Stimulated activated CD8-positive, alpha-beta memory T cell treated with anti-CD3 and anti-CD28 coated beads, Interleukin-7, amount 100 ng/mL, for 4 hours (primary cell): ENCODE measurements at regions not wholly inside any gene's neighbourhood (a gene's known extent, or its start where the extent isn't known, plus 50 kb on each side); places are given as distances from the start of the nearest gene placed in this dataset.
"Not testable (repeated sequence)": the region's sequence is repeated elsewhere in the genome, so short reads cannot be mapped to it uniquely, and the experiment has no call there.

Source experiments
- DNase-seq, 2 donors: peaks; one replicate each; pipeline ENCODE4 v3.0.0-alpha.2; 2020; ENCODE audit warnings: low read depth in 2 of 2

DNA sequence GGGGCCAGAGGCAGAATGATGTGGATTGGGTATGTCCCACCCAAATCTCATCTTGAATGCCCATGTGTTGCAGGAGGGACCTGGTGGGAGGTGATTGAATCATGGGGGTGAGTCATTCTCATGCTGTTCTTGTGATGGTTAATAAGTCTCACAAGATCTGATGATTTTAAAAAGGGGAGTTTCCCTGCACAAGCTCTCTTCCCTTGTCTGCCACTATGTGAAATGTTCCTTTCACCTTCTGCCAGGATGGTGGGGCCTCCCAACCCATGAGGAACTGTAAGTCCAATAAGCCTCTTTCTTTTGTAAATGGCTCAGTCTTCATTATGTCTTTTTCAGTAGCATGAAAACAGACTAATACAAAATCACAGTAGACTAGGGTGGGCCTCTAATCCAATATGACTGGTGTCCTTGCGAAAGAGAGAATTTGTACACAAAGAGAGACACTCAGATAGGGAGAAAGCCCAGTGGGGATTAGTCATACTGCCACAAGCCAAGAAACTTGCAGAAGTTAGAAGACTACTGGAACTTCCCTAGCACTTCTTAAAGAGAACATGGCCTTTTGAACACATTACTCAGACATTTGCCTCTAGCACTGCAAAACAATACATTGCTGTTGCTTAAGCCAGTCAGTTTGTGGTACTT, 68.4 kb downstream of the ANXA1 start:
- DNase-seq = no peak

DNA sequence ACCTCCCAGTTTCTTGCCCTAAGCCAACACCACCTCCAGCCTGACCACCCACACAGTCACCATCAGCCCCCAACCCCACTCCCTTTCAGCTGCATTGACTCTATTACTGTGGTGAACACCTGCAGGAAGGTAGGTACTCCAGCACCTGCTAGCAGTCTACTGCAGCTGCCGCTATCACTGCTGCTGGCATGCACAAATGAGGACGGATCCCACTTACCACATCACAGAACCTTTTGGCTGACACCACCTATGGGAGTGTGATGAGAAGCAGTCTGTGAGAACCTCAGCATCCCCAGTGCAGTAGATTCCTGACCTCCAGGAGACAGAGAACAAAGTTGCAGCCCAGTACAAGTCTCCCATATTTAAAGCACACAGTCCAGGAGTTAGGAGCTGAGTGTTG, 71.9 kb downstream of the ANXA1 start:
- DNase-seq = no peak

DNA sequence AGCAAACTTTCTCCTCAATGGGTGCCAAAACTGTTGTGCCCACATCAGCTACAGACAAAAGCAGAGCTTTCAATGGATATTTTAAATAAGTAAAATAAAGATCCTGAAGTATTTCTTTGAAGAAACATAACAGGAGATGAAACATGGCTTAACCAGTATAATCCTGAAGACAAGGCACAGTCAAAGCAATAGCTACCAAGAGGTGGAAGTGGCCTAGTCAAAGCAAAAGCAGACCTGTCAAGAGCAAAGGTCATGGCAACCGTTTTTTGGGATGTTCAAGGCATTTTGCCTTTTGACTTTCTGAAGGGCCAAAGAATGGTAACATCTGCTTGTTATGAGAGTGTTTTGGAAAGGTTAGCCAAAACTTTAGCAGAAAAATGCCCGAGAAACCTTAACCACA, 77.9 kb downstream of the ANXA1 start:
- no peak for DNase-seq

DNA sequence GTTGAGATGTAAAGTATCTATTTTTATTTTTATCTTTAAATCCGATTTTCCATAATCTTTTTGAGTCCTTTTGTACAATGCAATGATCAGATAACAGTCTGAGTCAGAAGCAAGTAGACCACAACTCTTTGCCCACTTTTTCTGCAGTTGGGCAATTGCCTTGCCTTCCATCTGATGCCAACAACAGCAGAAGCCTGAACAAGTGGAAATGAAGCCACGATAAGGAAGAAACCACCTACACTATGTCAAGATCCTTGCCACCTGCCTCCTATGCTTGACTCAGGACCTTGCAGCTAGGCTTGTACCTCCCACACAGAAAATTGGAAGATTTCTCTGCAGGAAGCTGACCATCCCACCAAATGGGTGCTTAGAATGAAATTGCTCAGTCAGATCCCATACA, 78.6 kb downstream of the ANXA1 start:
- DNase-seq = no peak

DNA sequence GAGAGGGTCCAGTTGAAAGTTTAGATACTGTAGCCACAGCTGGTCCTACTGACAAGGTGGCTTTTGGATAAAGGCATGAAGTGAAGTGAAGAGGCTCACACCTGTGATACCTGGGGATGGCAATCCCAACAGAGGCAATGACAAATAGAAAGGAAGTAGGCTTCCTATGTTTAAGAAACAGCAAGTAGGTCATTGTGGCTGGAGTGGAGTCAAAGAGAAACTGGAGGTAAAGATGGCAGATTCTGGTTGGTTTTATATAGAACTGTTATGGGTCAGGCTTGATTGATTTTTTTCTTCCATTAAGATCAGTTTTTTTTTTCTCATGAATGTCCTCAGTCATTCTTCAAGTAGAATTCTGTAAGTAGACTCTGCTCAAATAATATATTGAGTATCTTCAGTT, 79.5 kb downstream of the ANXA1 start:
- DNase-seq = no peak

DNA sequence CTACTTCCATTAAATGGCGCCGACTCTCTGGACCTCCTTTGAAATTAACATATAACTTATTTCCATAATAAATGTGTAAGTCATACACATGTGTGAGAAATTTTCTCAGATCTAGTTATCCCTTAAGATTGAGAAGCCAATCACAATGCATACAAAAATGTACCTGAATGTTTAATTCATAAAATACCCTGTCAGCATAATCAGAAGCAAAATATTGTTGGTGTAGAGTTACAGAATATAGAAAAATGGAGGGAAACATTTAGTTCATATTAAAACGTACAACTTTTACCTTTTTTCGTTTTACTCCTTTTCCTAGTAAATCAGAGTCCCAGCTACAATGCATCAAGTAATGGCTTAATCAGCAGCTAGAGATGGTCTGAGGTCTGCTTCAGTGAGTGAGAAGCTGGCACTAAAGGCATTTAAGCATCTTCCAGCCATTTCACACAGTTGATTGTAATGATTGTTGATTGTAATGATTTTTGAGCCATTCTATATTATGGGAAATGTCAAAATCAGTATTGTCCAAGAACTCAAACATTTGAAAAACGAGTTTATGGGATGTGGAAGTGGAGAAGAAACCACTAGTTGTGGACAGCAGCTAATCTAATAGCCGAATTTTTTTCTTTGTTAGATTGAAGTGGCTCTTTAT, 81.8 kb downstream of the ANXA1 start:
- DNase-seq = no peak

DNA sequence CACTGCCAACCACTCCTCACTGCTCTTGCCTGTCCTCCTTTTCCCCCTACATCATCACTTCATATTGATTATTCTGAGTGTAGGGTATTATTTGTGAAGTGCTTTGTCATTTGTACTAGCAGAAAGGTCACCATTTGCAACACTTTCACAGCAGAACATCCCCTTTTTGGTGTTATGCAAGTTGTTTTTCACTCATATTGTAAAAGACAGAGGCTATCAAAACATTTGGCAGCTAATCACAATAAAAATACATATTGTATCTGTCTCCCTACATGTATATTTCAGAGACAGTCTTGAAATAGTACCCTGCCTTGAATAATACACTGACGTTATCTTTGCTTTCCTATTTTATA, 82.3 kb downstream of the ANXA1 start:
- no peak for DNase-seq

DNA sequence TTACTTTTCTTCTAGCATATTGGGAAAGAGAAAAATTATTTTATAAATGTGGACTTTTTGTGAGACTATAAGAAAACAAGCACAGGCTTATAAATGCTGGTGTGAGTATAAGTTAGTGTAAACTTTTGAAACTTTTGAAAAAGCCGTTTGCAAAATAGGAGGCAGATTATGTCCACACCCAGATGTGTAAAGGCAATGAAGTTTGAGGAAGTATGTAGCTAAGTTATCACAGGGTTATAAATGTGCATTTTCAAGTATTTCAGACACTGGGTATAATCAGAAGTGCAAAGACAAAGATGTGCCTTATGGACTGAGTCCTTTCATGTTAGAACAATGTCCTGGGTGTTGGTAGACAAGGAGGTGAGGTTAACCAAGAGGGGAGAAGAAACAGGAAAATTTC, 85.5 kb downstream of the ANXA1 start:
- no peak for DNase-seq

DNA sequence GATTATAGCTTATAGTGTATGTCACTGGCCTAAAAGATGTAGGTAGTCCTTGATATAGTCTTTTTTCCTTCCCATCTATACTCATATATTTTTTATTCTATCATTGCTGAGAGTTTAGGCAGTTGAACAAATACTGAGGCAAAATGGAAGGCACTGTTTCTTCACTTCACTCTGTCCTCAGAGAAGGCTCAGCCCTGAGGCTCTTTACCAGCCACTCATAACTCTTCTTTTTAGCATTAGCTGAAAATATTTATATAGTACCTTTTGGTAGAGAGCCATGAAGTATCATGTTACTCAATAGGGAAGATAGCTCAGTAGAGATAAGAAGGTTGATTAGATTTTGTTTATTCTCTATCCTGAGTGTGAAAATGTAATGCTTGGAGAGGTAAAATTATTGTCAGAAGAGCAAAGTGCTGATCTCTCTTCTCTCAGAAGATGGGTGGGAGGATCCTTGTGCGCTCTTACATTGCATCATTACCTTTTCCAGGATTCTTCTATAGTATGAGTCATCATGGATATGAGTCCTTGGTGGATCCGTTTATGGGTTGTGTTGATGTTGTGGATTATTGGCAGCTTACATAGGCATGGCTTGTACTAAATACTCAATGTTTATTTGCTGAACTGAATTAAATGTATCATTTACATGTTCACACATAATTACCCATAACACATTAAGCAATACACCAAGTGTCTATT, 88.1 kb downstream of the ANXA1 start:
- no peak for DNase-seq

DNA sequence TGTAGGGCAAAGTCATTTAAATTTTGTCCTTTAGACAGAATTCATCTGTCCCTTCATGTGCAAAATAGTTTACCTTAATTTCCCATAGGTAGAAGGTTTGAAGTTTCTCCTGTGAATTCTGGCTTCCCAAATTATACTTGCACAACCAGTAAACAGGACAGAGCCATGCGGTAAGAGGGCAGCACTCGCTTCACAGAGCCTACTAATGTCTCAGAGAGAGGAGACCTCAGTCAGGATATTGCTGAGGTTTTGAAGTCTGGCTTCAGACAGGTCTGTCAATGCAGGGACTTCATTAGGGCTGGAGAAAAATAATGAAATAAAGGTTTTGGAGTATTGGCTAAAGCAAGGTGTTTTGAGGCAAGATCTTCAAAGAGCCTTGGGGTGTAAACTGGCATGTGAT, 91.4 kb downstream of the ANXA1 start:
- DNase-seq = no peak

DNA sequence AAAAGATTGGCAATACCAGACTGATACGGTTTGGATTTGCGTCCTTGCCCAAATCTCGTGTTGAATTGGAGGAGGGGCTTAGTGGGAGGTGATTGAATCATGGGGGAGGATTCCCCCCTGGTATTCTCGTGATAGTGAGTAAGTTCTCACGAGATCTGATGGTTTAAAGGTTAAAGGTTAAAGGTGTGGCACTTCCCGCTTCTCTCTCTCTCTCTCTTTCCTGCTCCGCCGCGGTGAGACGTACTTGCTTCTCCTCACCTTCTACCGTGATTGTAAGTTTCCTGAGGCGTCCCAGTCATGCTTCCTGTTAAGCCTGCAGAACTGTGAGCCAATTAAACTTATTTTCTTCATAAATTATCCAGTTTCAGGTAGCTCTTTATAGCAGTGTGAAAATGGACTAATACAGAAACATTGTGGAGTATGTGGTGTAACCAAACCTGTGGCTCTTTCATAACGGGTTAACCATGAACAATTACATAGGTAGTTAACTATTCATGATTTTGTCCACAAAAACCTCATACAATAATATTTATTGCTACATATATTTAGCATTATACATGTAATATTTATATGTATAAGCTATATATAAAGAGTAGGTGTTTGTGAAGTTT, 107.5 kb downstream of the ANXA1 start:
- DNase-seq = no peak

DNA sequence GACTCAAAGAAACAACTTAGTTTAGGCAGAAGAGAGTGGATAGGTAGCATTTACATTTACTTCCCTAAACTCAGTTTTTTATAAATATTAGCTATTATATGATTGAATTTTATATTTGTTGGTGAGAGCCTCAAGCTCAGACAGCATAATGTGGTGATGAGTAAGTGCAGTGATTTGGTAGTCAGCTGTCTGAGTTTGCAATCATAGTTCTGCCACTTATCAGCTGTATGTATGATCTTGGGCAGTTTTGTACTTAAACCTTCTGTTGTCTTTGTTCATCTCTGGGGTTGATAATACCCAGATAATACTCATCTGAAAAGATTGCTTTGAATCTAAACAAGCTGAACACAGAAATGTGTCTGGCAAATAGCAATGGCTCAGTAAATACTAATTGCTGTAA, 108.8 kb downstream of the ANXA1 start:
- no peak for DNase-seq

DNA sequence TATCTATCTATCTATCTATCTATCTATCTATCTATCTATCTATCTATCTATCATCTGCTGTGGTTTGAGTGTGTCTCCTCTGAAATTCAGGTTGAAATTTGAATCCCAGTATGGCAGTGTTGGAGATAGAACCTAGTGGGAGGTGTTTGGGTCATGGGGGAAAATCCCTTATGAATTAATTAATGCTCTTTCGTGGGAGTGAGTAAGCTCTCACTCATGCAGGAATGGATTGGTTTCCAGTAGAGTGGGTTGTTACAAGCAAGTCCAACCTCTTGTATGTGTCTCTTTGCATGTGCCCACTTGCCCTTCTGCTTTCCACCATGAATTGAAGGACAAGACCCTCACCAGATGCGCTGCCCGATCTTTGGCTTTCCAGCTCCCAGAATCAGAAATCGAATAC, 113.0 kb downstream of the ANXA1 start:
- DNase-seq = no peak

DNA sequence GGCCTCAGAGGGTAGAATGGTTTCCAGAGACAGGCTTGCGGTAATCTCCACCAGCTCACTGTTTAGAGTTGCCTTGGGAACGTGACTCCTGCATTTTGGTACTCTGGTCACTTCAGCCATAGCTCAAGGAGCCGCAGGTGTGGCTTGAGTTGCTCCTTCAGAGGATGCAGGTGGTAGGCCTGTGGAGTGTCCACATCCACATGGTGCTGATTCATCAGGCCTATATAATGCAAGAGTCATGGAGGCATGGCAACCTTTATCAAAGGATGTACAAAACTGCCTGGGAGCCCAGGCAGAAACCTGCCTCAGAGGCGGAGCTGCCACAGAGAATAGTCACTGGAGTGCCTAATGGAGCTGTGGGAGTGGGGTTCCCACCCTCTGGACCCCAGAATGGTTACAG, 114.2 kb downstream of the ANXA1 start:
- DNase-seq = no peak

DNA sequence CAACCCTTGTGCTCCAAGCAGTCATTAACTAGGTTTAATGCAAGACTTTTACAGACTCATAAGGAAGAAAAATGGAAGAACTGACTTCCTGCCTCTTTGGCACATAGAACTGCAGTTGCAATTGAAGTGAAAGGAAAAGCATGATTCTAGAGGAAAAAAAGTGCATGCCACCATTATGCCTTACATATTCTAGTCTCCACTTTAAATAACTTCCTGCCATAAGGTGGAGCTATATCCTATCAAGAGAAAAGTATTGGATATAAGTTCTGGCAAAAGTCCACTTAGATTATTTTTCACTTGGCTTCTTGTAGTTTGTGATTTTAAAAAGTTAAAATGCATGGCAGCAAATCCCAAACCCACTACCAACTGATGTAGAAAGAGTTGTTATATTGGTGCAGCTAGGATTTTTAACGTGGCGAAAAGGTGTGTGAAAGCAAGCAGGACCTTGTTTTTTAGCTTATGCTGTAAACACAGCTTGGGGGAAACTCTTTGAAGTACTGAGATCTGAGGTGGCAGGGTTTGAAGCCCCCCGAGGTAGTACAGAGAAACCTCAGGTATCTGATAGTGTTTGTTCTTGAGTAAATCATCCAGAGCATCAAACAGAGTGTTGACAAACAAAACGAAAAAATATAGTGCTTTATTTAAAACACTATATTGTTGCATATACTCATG, 117.9 kb downstream of the ANXA1 start:
- no peak for DNase-seq

DNA sequence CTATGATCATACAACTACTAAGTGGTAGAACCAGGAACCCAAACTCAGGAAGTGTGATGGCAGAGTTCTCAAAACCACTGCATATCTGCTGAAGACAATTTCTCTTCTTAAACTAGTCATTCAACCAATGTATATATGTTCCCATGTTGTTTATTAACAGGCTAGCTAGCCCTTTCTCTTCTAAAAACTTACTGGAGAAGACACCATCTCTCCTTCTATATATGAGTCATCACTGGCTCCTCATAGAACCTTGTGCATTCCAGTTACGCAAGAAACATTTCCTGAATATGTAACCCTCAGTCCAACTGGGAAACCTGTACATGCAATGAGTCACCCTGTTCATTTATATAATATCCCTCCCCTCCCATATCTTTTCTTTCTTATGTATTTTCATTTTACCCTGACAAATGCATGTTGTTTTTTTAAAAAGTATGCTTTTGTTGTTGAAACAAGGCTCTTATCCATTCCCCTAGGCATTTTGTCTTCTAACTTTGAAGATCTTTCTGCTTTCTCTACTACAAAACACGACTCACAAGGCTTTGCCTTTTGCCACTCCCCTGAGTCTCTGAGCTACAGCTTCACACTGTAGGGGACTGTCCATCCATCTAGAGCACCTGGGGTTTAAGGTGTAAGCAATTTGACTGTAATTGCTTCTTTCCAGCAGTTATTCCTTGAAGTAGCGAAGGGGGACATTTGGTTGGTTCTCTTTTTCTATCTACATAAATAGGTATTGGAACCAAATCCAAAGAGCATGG, 119.5 kb downstream of the ANXA1 start:
- no peak for DNase-seq

DNA sequence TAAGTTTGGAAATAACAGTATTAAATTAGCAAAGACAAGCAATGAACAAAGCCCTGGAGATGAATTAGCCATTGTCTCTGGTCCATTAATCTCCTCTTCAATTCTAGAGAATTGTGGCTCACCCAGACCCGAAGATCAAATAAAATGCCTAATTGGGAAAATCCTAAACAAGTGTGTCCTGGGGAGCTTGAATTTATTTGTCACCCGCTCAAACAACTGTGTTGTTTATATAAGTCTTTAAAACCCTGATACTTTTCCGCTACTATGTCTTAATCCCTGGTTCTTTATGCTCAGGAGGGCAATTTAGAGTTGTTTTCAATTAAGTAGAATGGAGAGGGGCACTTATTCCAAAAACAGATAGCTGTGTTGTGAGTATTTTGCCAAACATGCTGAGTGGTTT, 128.4 kb downstream of the ANXA1 start:
- DNase-seq = no peak

DNA sequence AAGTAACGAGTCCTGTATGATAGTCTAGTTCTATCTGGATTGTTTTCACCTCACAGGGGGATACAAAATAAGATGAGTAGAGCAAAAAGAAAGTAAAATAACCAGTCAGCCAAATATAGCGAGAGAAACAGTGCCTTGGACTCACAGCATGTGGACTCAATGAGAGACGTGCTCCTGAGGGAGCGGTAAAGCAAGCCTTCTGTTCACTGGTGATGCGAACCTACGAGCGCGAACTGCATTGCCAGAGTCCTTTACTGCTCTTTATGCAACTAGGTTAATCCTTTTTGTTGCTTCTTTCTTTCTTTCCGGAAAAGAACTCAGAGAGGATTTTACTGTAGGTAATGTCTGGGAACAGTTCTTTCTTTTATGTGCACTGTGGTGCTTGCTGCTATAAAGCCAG, 132.7 kb downstream of the ANXA1 start:
- DNase-seq = no peak

DNA sequence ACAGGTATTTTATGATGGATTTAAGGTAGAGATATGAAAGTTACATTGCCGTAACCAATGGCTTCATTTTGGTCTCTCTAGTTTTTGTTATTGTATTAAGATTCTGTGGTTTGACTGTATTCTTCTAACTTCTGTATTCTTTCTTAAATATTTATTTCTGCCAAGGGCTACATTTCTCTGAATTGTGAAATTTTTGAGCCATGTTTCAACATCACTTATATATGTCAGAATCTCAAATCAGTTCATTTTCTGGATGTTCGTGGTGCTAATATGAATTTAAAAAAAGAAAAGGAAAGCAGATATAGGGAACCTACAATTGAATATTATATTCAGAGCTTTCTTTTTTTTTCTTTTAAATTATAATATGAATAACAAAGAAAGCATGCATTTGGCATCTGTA, 142.7 kb downstream of the ANXA1 start:
- no peak for DNase-seq

DNA sequence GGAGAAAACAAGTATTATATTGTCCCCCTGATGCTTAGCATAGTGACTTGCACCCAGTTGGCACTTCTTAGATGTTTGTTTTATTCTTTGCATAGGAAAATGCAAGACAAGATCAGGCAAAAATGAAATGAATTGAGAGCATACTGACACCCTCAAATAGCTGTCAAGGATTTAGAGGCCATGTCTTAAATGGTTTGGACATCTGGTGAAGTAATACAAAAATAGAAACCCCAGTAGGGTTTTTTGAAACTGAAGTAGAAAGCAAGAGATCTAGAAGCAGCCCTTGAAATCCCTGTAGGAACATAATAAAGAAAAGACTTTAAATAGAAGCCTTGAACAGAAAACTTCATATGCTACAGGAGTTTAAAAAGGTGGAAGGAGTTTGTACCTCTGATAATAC, 174.3 kb downstream of the ANXA1 start:
- no peak for DNase-seq

DNA sequence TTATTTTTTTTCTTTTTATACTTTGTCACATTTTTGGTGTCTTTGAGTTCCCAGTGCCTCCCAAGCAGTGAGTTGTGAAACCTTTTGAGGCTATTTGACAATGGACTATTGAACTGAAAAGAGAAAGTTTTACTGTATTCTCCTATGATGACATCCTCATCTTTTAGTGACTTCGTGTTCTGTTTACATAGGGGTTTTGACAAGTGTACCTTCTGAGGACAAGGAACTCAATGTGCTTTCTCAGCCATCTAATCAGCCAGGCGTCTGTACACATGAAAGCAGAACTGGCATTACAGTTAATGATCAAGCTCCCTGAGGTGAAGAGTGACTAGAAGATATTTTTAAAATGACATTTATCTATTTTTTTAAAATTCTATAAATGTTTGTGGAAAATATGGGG, 175.5 kb downstream of the ANXA1 start:
- DNase-seq = no peak

DNA sequence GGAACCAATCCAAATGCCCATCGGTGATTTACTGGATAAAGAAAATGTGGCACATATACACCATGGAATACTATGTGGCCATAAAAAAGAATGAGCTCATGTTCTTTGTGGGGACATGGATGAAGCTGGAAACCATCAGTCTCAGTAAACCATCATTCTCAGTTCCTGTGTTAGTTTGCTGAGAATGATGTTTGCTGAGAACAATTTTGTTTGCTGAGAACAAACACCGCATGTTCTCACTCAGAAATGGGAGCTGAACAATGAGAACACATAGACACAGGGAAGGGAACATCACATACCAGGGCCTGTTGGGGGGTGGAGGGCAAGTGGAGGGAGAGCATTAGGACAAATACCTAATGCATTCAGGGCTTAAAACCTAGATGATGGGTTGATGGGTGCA, 185.5 kb downstream of the ANXA1 start:
- DNase-seq = not testable (repeated sequence)
